Right lobe of liver (tissue), 6 donors: ENCODE measurements at regions not wholly inside any gene's neighbourhood (a gene's known extent, or its start where the extent isn't known, plus 50 kb on each side); places are given as distances from the start of the nearest gene placed in this dataset.

Experiments
- ATAC-seq, 4 donors: fragments of 200-7000 bp; cut with Tn5 transposase; one replicate each; pipeline ENCODE4 v1.9.1; 2020; ENCODE audit warnings: mild to moderate bottlenecking in 4 of 4, moderate library complexity in 4 of 4
- DNase-seq, 3 donors: peaks; one replicate each; pipeline ENCODE4 v3.0.0-alpha.2; 2020
- H3K27ac ChIP-seq, 3 donors: fragments of 200-600 bp; one replicate each; pipeline ENCODE4 v1.8.0; 2022
- H3K27me3 ChIP-seq, 2 donors: fragments of 200-600 bp; one replicate each; pipeline ENCODE4 v1.8.0; 2022
- H3K36me3 ChIP-seq, 4 donors: fragments of 200-600 bp; sonication (generic) in 1 of 4; one replicate each; pipeline versions ENCODE4 v1.5.1 to v1.8.0; 2017 to 2022; ENCODE audit warnings: control low read depth in 1 of 4
- H3K4me1 ChIP-seq, 4 donors: fragments of 200-600 bp; sonication (generic) in 1 of 4; one replicate each; pipeline versions ENCODE4 v1.5.1 to v1.8.0; 2017 to 2022; ENCODE audit warnings: control low read depth in 1 of 4
- H3K4me3 ChIP-seq, 3 donors: fragments of 200-600 bp; one replicate each; pipeline ENCODE4 v1.8.0; 2022
- H3K9me3 ChIP-seq, 4 donors: fragments of 200-600 bp; sonication (generic) in 1 of 4; one replicate each; pipeline versions ENCODE4 v1.5.1 to v1.8.0; 2017 to 2022; ENCODE audit warnings: control low read depth in 1 of 4
- POLR2A ChIP-seq: fragments of 450-650 bp; IDR thresholded peaks from one replicate; pipeline ENCODE4 v1.6.1; 2017; ENCODE audit warnings: antibody characterized with exemption, mild to moderate bottlenecking
- WGBS: methylation state at CpG from one replicate; pipeline ENCODE4 v1.1.6; 2018; ENCODE audit warnings: low coverage, low lambda C conversion rate; ENCODE audit not compliant: insufficient coverage; ENCODE audit errors: missing lambda C conversion rate; 5-methylcytosine and 5-hydroxymethylcytosine counted together
- intact Hi-C, 2 donors: fragments of 100-400 bp; cut with DNase I; formaldehyde crosslinking; loops; one replicate each; pipeline versions ENCODE4 v1.11.2 to v1.14.1; 2022
- TF ChIP-seq, protein P1 (sequence below), 4 donors: fragments of 200-600 bp in 3 of 4; fragments of 450-650 bp in 1 of 4; IDR thresholded peaks; one replicate each; pipeline versions ENCODE4 v1.5.1 to v1.8.0; 2016 to 2022; ENCODE audit warnings: antibody characterized with exemption in 4 of 4, mild to moderate bottlenecking in 2 of 4
- donor health status: DM: no; HTN: yes; CAD: no.
- donor health status: DM: no; HTN: no; CAD: no.
- donor health status: DM: no; HTN: no; CAD: no.
- donor health status: DM: no; HTN: yes; CAD: no.
- donor health status: DM: no; HTN: yes; CAD: no.

DNA sequence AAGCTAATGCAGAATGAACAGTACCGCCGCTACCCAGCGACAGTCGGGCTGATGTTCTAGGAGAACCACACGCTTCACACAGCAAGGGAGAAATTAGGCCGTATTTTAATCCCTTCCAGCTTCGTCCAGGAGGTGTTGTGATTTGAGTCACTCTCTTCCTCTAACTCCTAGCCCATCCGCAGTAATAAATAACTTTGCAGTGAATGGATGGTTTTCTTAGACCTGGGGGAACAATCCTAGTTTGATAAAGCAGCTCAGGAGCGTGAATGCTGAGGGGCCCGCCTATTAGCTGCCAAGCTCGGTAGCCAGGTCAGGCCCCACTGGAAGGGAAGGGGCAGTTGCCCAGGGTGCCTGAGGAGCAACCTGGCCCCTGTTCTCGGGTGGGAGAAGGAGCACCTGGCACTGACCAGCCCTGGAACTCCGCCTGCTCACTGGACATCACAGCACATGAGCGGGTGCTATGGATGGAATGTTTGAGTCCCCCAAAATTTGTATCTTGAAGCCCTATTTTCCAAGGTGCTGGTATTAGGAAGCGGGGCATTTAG lies 146.0 kb upstream of the AFDN start:
- no peak for DNase-seq
- ATAC-seq, result no peak
- WGBS, result 94% methylated on average over 3 of the region's 15 CpGs

DNA sequence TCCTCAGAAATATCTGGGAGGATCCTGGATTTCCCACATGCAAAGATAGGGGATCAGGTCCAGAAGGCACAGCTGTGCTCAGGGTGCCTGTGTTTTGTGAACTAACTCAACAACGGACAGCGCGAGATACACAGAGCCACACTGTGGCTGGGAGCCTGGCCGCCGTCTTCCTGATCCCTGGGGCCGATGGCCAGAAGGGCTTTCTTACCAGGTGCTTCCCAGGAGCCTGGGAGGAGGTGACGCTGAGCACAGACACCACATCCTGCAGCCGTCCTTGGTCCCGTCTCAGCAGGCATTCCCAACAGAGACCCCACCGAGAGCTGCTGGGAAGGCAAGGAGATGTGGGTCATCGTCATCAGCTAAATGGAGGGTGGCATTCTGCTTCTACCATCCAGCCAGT lies 144.6 kb upstream of the AFDN start:
- DNase-seq (no peak), ATAC-seq (no peak)
- WGBS, result 100% methylated on average over 1 of the region's 11 CpGs
- H3K4me1 ChIP-seq, result peaks cover 0 to 41% (median 20%) of the 10 kb centered on the region in 4 donors
- no peaks in the 10 kb centered on the region for H3K36me3 ChIP-seq
- H3K27me3 ChIP-seq, result no peaks in the 10 kb centered on the region
- H3K9me3 ChIP-seq, result no peaks in the 10 kb centered on the region
- H3K27ac ChIP-seq, result peak overlapping the region; percentile 50 to 80 (median 67)
- intact Hi-C loops, result no loop called here
- H3K4me3 ChIP-seq, result no peak overlapping the region
- no peak for TF ChIP-seq POLR2A

More for the DNA sequence above, 146.0 kb upstream of the AFDN start:
- H3K27me3 ChIP-seq, result no peaks in the 10 kb centered on the region
- TF ChIP-seq, protein P1, sequence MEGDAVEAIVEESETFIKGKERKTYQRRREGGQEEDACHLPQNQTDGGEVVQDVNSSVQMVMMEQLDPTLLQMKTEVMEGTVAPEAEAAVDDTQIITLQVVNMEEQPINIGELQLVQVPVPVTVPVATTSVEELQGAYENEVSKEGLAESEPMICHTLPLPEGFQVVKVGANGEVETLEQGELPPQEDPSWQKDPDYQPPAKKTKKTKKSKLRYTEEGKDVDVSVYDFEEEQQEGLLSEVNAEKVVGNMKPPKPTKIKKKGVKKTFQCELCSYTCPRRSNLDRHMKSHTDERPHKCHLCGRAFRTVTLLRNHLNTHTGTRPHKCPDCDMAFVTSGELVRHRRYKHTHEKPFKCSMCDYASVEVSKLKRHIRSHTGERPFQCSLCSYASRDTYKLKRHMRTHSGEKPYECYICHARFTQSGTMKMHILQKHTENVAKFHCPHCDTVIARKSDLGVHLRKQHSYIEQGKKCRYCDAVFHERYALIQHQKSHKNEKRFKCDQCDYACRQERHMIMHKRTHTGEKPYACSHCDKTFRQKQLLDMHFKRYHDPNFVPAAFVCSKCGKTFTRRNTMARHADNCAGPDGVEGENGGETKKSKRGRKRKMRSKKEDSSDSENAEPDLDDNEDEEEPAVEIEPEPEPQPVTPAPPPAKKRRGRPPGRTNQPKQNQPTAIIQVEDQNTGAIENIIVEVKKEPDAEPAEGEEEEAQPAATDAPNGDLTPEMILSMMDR (IDR thresholded peaks at IDR 0.05), result no peak
- TF ChIP-seq POLR2A, result no peak
- no peaks in the 10 kb centered on the region for H3K9me3 ChIP-seq
- intact Hi-C loops, result no loop called here
- no peak overlapping the region for H3K4me3 ChIP-seq
- H3K36me3 ChIP-seq, result no peaks in the 10 kb centered on the region
- H3K4me1 ChIP-seq, result peaks cover 0 to 54% (median 27%) of the 10 kb centered on the region in 4 donors
- no peak overlapping the region for H3K27ac ChIP-seq

DNA sequence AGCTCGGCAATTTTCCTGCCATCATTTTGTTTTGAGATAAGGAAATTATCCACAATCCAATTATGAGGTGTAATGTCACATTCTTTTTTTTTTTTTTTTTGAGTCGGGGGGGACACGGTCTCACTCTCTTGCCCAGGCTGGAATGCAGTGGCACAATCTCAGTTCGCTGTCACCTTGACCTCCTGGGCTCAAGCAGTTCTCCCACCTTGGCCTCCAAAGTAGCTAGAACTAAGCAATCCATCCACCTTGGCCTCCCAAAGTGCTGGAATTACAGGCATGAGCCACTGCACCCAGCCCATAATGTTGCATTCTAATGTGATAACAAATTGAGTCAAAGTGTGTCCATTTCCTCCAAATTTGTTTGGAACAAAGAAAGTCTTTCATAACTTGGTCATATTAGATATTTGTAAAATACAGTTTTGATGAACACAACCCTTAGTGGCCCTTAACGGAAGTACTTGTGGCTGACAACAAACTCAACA lies 144.1 kb upstream of the AFDN start:
- WGBS, result 36% methylated on average over 4 of the region's 5 CpGs
- ATAC-seq (no peak), DNase-seq (no peak)
- Histone ChIP-seq H3K4me3 (no peak overlapping the region), H3K9me3 (no peaks in the 10 kb centered on the region), H3K27me3 (no peaks in the 10 kb centered on the region), H3K27ac (peak overlapping the region; percentile 50 to 80 (median 67)), H3K36me3 (no peaks in the 10 kb centered on the region), H3K4me1 (peaks cover 0 to 38% (median 18%) of the 10 kb centered on the region in 4 donors)
- intact Hi-C loops, result no loop called here
- no peak for TF ChIP-seq POLR2A
- TF ChIP-seq, protein P1 (IDR thresholded peaks at IDR 0.05), result peak in 1 of 4 donors; percentile 43

DNA sequence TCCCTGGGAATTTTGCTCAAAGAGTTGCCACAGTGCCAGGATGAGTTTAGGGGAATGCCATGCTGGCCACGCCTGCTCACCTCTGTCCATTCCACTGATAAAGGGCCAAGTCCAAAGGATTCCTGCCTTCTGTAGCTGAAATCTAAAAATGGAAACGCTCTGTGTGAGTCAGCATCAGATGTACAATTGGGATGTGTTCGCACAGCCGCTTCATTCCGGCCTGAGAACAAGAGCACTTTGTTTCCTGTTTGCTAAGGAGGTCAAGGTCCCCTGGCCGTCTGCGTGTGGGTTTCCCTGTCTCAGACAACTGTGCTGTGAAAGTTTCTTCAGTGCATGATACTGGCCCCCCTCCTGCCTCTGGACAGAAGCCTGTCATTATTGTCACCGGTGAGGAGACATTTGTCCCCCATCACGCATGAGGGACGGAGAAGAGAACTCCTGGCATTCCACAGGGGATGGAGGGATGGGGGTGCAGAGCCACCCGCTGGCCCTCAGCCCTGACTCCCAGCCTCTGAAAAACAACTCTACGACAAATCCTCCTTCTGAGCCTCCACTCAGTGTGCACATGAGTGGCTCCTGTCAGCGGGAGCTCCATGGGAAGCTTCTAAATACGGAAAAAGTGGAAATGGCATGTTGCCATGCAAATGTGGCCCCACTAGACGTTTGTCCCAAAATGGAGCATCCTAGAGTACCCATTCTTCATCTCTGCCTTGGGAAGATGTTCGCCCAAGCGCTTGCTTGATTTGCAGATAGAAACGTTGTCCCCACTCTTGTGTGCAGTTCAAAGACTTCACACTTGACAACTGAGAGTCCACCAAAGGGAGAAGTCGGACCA lies 143.5 kb upstream of the AFDN start:
- H3K27ac ChIP-seq, result peak overlapping the region; percentile 67 to 83 (median 80)
- DNase-seq (peak; percentile 74 to 85 (median 80)), ATAC-seq (peak; percentile 78 to 85 (median 80))
- peaks cover 0 to 31% (median 15%) of the 10 kb centered on the region in 4 donors for H3K4me1 ChIP-seq
- no peaks in the 10 kb centered on the region for H3K36me3 ChIP-seq
- 44% methylated on average over 15 of the region's 19 CpGs for WGBS
- TF ChIP-seq, protein P1 (IDR thresholded peaks at IDR 0.05), result no peak
- TF ChIP-seq POLR2A, result no peak
- no peak overlapping the region for H3K4me3 ChIP-seq
- no peaks in the 10 kb centered on the region for H3K27me3 ChIP-seq
- H3K9me3 ChIP-seq, result no peaks in the 10 kb centered on the region
- intact Hi-C loops, result no loop called here
